Endothelial cell of umbilical vein (primary cell): ENCODE measurements at regions not wholly inside any gene's neighbourhood (a gene's known extent, or its start where the extent isn't known, plus 50 kb on each side); places are given as distances from the start of the nearest gene placed in this dataset.

ENCODE experiments used
- EZH2 ChIP-seq: IDR thresholded peaks from 2 replicates; pipeline ENCODE4 v1.6.1; 2012; ENCODE audit warnings: borderline replicate concordance, low read depth, mild to moderate bottlenecking, moderate library complexity, low read length, inconsistent platforms; ENCODE audit not compliant: severe bottlenecking
- FOS ChIP-seq: IDR thresholded peaks from 2 replicates; pipeline ENCODE4 v1.6.1; 2011; ENCODE audit warnings: mild to moderate bottlenecking, low read length, moderate library complexity, borderline replicate concordance; ENCODE audit not compliant: insufficient read depth
- GATA2 ChIP-seq: IDR thresholded peaks from 2 replicates; pipeline ENCODE4 v1.7.0; 2011; ENCODE audit warnings: low read depth, mild to moderate bottlenecking, moderate library complexity, mixed read lengths, low read length; ENCODE audit not compliant: insufficient read length, insufficient read depth
- JUN ChIP-seq: IDR thresholded peaks from 2 replicates; pipeline ENCODE4 v1.6.1; 2011; ENCODE audit warnings: borderline replicate concordance, low read depth; ENCODE audit not compliant: insufficient read length, insufficient read depth
- MYC ChIP-seq: IDR thresholded peaks from one replicate; pipeline ENCODE4 v1.6.1; 2011; ENCODE audit warnings: mild to moderate bottlenecking, low read depth, low read length
- POLR2A ChIP-seq: IDR thresholded peaks from 2 replicates; pipeline ENCODE4 v1.6.1; 2012; ENCODE audit warnings: low read depth, mild to moderate bottlenecking, control low read depth, low read length
- POLR2AphosphoS5 ChIP-seq: IDR thresholded peaks from 2 replicates; pipeline ENCODE4 v1.6.1; 2012; ENCODE audit warnings: low read depth, mild to moderate bottlenecking, control low read depth, low read length, moderate library complexity; ENCODE audit not compliant: insufficient read depth
- TF ChIP-seq, protein P1 (sequence below), 2 donors: IDR thresholded peaks; 1 replicate in 1 of 2; 2 replicates in 1 of 2; pipeline ENCODE4 v1.5.1; 2011; ENCODE audit warnings: low read length in 2 of 2, mild to moderate bottlenecking in 2 of 2, moderate library complexity in 2 of 2, control low read depth in 1 of 2, inconsistent platforms in 1 of 2, low read depth in 1 of 2; ENCODE audit not compliant: insufficient read depth in 1 of 2; ENCODE audit errors: extremely low read depth in 1 of 2
- TF ChIP-seq, protein P2 (sequence below): IDR thresholded peaks from 2 replicates; pipeline ENCODE4 v1.6.1; 2011; ENCODE audit not compliant: insufficient read depth, insufficient read length

DNA sequence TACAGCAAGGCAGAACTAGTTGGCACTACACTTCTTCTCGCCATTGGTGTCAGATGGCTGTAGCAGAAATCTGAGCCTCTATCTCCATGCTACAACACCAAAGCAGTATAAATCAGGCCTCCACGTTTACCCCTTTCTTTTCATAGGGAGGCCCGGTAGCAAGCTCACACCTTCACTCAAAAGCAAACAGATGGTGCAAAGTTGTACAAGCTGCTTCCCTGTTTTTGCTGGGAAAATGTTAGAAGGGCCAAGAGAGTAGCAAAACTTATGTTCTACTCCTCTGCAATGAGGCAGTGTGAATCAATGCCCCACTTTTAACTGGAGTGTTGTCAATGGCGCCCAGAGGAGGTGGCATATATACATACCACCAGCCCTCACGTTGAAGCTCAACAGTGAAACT, 369.6 kb upstream of the NRXN1 start:
- TF ChIP-seq, protein P1, sequence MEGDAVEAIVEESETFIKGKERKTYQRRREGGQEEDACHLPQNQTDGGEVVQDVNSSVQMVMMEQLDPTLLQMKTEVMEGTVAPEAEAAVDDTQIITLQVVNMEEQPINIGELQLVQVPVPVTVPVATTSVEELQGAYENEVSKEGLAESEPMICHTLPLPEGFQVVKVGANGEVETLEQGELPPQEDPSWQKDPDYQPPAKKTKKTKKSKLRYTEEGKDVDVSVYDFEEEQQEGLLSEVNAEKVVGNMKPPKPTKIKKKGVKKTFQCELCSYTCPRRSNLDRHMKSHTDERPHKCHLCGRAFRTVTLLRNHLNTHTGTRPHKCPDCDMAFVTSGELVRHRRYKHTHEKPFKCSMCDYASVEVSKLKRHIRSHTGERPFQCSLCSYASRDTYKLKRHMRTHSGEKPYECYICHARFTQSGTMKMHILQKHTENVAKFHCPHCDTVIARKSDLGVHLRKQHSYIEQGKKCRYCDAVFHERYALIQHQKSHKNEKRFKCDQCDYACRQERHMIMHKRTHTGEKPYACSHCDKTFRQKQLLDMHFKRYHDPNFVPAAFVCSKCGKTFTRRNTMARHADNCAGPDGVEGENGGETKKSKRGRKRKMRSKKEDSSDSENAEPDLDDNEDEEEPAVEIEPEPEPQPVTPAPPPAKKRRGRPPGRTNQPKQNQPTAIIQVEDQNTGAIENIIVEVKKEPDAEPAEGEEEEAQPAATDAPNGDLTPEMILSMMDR (IDR thresholded peaks at IDR 0.05; ENCODE audit: extremely low read depth in 1 of 2, insufficient read depth in 1 of 2, low read depth in 1 of 2, low read length in 2 of 2): no peak
- no peak for TF ChIP-seq POLR2A
- no peak for TF ChIP-seq FOS
- no peak for TF ChIP-seq EZH2
- TF ChIP-seq, protein P2, sequence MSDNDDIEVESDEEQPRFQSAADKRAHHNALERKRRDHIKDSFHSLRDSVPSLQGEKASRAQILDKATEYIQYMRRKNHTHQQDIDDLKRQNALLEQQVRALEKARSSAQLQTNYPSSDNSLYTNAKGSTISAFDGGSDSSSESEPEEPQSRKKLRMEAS: no peak
- TF ChIP-seq JUN: no peak
- no peak for TF ChIP-seq POLR2AphosphoS5
- TF ChIP-seq GATA2: no peak
- TF ChIP-seq MYC: no peak
